Astrocyte (in vitro differentiated cells and primary cell): ENCODE measurements at regions not wholly inside any gene's neighbourhood (a gene's known extent, or its start where the extent isn't known, plus 50 kb on each side); places are given as distances from the start of the nearest gene placed in this dataset.

Experiments used
- CTCF ChIP-seq: IDR thresholded peaks from 2 replicates; pipeline ENCODE4 v1.5.1; 2011; ENCODE audit warnings: low read depth, mild to moderate bottlenecking, inconsistent platforms, low read length, moderate library complexity; ENCODE audit not compliant: insufficient read depth
- EZH2 ChIP-seq: IDR thresholded peaks from 2 replicates; pipeline ENCODE4 v1.6.1; 2012; ENCODE audit warnings: mild to moderate bottlenecking, low read length, inconsistent platforms; ENCODE audit not compliant: insufficient read depth

- TF ChIP-seq EZH2 (no peak), CTCF (no peak)
Measured at GRCh38 chr10:17536221-17536620, 81.0 kb downstream of the HACD1 start.
